HepG2 (cell line): ENCODE measurements at regions not wholly inside any gene's neighbourhood (a gene's known extent, or its start where the extent isn't known, plus 50 kb on each side); places are given as distances from the start of the nearest gene placed in this dataset.

ENCODE experiments used
- ATF3 ChIP-seq: sonication (generic); formaldehyde crosslinking; IDR thresholded peaks from 2 replicates; pipeline ENCODE4 v1.4.0; 2020; ENCODE audit warnings: missing genetic modification reagents
- ELK4 ChIP-seq: sonication (generic); formaldehyde crosslinking; IDR thresholded peaks from 2 replicates; pipeline ENCODE4 v1.9.0; 2021; ENCODE audit warnings: missing genetic modification reagents, borderline replicate concordance
- KDM4B ChIP-seq: sonication (generic); formaldehyde crosslinking; IDR thresholded peaks from 2 replicates; pipeline ENCODE4 v1.4.0; 2020; ENCODE audit warnings: missing genetic modification reagents
- POLR2A ChIP-seq, 2 experiments: IDR thresholded peaks; 2 replicates each; pipeline ENCODE4 v1.6.1; 2011; ENCODE audit warnings: low read depth in 2 of 2, low read length in 2 of 2, mild to moderate bottlenecking in 1 of 2, moderate library complexity in 1 of 2; ENCODE audit not compliant: insufficient read depth in 1 of 2
- POLR2AphosphoS5 ChIP-seq: IDR thresholded peaks from 2 replicates; pipeline ENCODE4 v1.6.1; 2012; ENCODE audit warnings: low read depth, low read length
- SOX5 ChIP-seq: IDR thresholded peaks from 2 replicates; pipeline ENCODE4 v1.6.1; 2016; ENCODE audit warnings: borderline replicate concordance
- ZNF12 ChIP-seq: sonication (generic); formaldehyde crosslinking; IDR thresholded peaks from 2 replicates; pipeline ENCODE4 v1.5.0; 2020; ENCODE audit warnings: missing genetic modification reagents
- TF ChIP-seq, protein P1 (sequence below): sonication (generic); formaldehyde crosslinking; IDR thresholded peaks from 2 replicates; pipeline ENCODE4 v1.8.0; 2022; ENCODE audit warnings: mild to moderate bottlenecking, missing genetic modification reagents; ENCODE audit not compliant: insufficient replicate concordance

DNA sequence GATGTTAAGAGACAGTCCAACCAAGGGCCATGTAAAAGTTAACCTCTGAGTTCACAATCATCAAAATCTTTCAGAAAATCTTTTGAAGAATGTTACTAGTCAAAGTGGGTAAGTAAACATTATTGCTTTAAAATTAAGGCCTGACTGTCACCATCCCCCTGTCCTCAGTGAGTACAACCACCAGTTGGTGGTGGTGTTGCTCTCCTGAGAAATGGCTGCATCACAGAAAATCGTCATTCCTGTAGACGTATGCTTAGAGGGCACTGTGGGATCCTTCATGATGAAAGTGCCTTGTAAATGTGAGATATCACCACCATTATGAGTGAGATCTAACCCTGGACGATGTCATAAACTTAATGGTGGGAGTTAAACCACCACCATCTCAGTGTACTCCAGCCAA lies 451.2 kb downstream of the RPS29 start:
- no peak for TF ChIP-seq ATF3 (CRISPR knock-in tag)
- TF ChIP-seq SOX5 (CRISPR knock-in tag) = no peak
- TF ChIP-seq POLR2A (IDR thresholded peaks at IDR 0.05; ENCODE audit: insufficient read depth in 1 of 2, low read depth in 2 of 2, low read length in 2 of 2) = no peak
- TF ChIP-seq POLR2AphosphoS5 = no peak
- no peak for TF ChIP-seq KDM4B (CRISPR knock-in tag)
- no peak for TF ChIP-seq ELK4 (CRISPR knock-in tag)
- TF ChIP-seq, protein P1, sequence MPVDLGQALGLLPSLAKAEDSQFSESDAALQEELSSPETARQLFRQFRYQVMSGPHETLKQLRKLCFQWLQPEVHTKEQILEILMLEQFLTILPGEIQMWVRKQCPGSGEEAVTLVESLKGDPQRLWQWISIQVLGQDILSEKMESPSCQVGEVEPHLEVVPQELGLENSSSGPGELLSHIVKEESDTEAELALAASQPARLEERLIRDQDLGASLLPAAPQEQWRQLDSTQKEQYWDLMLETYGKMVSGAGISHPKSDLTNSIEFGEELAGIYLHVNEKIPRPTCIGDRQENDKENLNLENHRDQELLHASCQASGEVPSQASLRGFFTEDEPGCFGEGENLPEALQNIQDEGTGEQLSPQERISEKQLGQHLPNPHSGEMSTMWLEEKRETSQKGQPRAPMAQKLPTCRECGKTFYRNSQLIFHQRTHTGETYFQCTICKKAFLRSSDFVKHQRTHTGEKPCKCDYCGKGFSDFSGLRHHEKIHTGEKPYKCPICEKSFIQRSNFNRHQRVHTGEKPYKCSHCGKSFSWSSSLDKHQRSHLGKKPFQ = no peak
- TF ChIP-seq ZNF12 (CRISPR knock-in tag) = no peak
